ENCODE measurements at regions not wholly inside any gene's neighbourhood (a gene's known extent, or its start where the extent isn't known, plus 50 kb on each side); places are given as distances from the start of the nearest gene placed in this dataset.

GRCh38 chr19:31664997-31665396, 315.8 kb upstream of the TSHZ3 start:
- Histone ChIP-seq H2BK20ac (ENCODE audit: low read length) (no peak overlapping the region), H2BK5ac (ENCODE audit: low read depth, low read length) (no peak overlapping the region), H2BK120ac (replicated peaks; ENCODE audit: low read depth, low read length) (no peak overlapping the region), H2BK15ac (ENCODE audit: low read length) (no peak overlapping the region), H4K5ac (ENCODE audit: insufficient read length, low read depth, low read length) (no peak overlapping the region), H3K79me1 (ENCODE audit: low read depth, low read length) (no peaks in the 10 kb centered on the region), H3K23ac (ENCODE audit: insufficient read length) (no peak overlapping the region), H3K4me2 (ENCODE audit: insufficient read depth in 1 of 2, low read depth in 2 of 2, low read length in 2 of 2) (no peak overlapping the region), H3K23me2 (ENCODE audit: low read depth, low read length) (no peaks in the 10 kb centered on the region), H3K9ac (replicated peaks in 1 of 4; ENCODE audit: extremely low read depth in 1 of 4, low read depth in 3 of 4, low read length in 3 of 4) (no peak overlapping the region), H3K9me3 (ENCODE audit: insufficient read depth in 2 of 2, low read depth in 1 of 2, low read length in 1 of 2) (no peaks in the 10 kb centered on the region), H4K20me1 (replicated peaks in 1 of 2; ENCODE audit: control insufficient read depth in 1 of 2, insufficient read depth in 2 of 2, low read length in 2 of 2) (no peaks in the 10 kb centered on the region), H3K4me3 (ENCODE audit: extremely low read depth in 1 of 4, insufficient read depth in 2 of 4, low read depth in 3 of 4, low read length in 4 of 4) (no peak overlapping the region), H3K36me3 (ENCODE audit: control insufficient read depth in 2 of 4, insufficient read depth in 4 of 4, low read length in 3 of 4) (no peaks in the 10 kb centered on the region; a peak in 1 of 8 replicates), H3K4ac (replicated peaks; ENCODE audit: insufficient read length, low read depth, low read length) (no peak overlapping the region), H4K8ac (ENCODE audit: extremely low read depth, insufficient read depth, low read length) (no peak overlapping the region), H3K14ac (ENCODE audit: insufficient read length) (no peak overlapping the region), H3K18ac (ENCODE audit: extremely low read depth, low read length) (no peak overlapping the region), H2AK5ac (ENCODE audit: low read depth, low read length) (no peak overlapping the region), H3K56ac (replicated peaks; ENCODE audit: insufficient read length, low read depth, low read length) (no peak overlapping the region), H3K79me2 (ENCODE audit: control insufficient read depth in 1 of 2, insufficient read depth in 2 of 2, low read length in 2 of 2) (no peaks in the 10 kb centered on the region), H3K27me3 (replicated peaks in 1 of 4; ENCODE audit: control insufficient read depth in 3 of 4, extremely low read depth in 1 of 4, insufficient read depth in 3 of 4, low read length in 3 of 4) (no peaks in the 10 kb centered on the region), H3K27ac (ENCODE audit: low read depth, low read length) (no peak overlapping the region), H2BK12ac (ENCODE audit: low read depth, low read length) (no peak overlapping the region), H3K4me1 (replicated peaks in 1 of 4; ENCODE audit: control insufficient read depth in 3 of 4, insufficient read depth in 4 of 4, low read length in 3 of 4) (no peaks in the 10 kb centered on the region; a peak in 1 of 7 replicates), H2AFZ (ENCODE audit: low read length) (no peak overlapping the region), H4K91ac (replicated peaks; ENCODE audit: insufficient read length, low read length) (no peak overlapping the region)
- WGBS, 2 experiments (ENCODE audit: extremely low coverage in 1 of 2, insufficient coverage in 1 of 2, insufficient read length in 1 of 2, insufficient replicate concordance in 2 of 2, low coverage in 1 of 2, low lambda C conversion rate in 2 of 2, missing lambda C conversion rate in 1 of 2), result 90% methylated on average over 6 of the region's 6 CpGs; no CpG with 5 or more reads in 1 of the 2 experiments
- POLR2A ChIA-PET (ENCODE audit: partially characterized antibody), result no interaction called here
- FAIRE-seq (no peak), DNase-seq (ENCODE audit: low read depth in 1 of 2, low spot score in 2 of 2) (no peak)
- CTCF ChIA-PET (ENCODE audit: partially characterized antibody), result interaction anchor here (0.6 to 1.9 kb wide), 3 partner anchors 10 to 22 kb away, joined by 3 to 5 read pairs (median 3); no protein-coding TSS in a partner anchor
- TF ChIP-seq CTBP2 (IDR thresholded peaks at IDR 0.05; ENCODE audit: borderline replicate concordance, insufficient read depth, insufficient read length, low read length) (no peak), CHD2 (IDR thresholded peaks at IDR 0.05; ENCODE audit: low read length) (no peak), SIX5 (IDR thresholded peaks at IDR 0.05; ENCODE audit: low read depth, low read length) (no peak), E2F6 (IDR thresholded peaks at IDR 0.05) (no peak), RXRA (IDR thresholded peaks at IDR 0.05; ENCODE audit: insufficient read depth, low read depth, low read length) (no peak)
- TF ChIP-seq, protein P1, sequence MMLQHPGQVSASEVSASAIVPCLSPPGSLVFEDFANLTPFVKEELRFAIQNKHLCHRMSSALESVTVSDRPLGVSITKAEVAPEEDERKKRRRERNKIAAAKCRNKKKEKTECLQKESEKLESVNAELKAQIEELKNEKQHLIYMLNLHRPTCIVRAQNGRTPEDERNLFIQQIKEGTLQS (IDR thresholded peaks at IDR 0.05; ENCODE audit: insufficient read depth, low read depth, low read length), result no peak
